DMS53 treated with DMSO at 0.1 percent for 48 hours (cell line): ENCODE measurements at regions not wholly inside any gene's neighbourhood (a gene's known extent, or its start where the extent isn't known, plus 50 kb on each side); places are given as distances from the start of the nearest gene placed in this dataset.

Experiments
- DNase-seq: peaks from one replicate; lab custom pipeline; 2025; ENCODE audit not compliant: unreplicated experiment; lab: John Stamatoyannopoulos, UW

- DNase-seq: no peak
Measured at GRCh38 chr11:90908074-90908473, 685.2 kb upstream of the CHORDC1 start.

DNA sequence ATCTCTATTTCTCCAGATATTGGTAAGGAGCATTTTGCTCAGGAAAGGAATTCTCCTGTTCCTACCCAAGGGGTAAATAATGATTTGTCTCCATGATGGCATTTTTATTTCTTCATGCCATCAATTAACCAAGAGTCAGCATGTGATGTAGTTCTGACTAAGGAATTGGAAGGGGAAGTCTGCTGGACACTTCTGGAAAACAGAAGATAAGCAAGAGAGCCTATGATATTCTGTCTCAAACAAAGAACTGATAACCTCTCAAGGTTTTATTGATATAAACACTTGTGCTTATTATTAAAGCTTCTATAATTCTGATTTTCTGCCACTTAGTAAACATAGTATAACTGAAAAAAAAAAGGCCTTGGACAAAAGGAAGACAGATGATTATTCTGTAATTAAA is 673.0 kb upstream of the CHORDC1 start:
- DNase-seq: no peak

GRCh38 chr11:90890347-90890746 is 667.5 kb upstream of the CHORDC1 start:
- no peak for DNase-seq

DNA sequence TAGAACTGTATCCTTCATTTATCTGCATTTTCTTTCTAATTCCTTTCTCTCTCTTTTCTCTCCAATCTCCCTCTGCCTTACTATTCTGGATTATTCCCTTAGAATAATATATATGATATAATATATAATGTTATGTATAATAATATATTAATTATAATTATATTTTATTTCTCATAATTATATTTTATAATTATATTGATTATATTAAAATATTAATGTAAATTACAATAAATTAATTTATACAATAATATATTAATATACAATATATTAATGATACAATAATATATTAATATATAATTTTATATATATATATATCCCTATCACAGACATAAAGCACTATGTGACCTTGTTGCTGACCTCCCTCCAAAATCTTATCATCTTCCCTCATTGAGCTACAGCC is 661.3 kb upstream of the CHORDC1 start:
- no peak for DNase-seq

- no peak for DNase-seq
Measured at GRCh38 chr11:90874986-90875385, 652.1 kb upstream of the CHORDC1 start.

- no peak for DNase-seq
Measured at GRCh38 chr11:90874281-90874680, 651.4 kb upstream of the CHORDC1 start.

DNA sequence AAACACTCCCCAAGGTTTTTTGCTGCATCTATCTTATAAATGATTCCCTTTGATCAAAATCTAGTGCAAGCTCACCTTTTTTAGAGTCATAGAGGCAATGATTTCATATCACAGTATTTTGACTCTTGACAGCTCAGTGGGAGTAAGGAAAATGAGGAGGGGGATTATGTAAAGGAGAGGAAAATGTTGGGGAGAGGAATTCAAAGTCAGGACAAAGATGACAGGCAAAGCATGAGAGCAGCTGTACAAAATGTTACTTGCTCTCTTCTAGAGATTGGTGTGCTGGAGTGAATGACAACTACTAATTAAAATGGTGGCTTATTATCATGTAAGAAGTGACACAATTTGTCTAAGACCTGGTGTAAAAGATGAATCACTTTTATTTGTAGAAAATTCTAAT is 644.6 kb upstream of the CHORDC1 start:
- no peak for DNase-seq

- DNase-seq: no peak
Measured at GRCh38 chr11:90856790-90857189, 633.9 kb upstream of the CHORDC1 start.

DNA sequence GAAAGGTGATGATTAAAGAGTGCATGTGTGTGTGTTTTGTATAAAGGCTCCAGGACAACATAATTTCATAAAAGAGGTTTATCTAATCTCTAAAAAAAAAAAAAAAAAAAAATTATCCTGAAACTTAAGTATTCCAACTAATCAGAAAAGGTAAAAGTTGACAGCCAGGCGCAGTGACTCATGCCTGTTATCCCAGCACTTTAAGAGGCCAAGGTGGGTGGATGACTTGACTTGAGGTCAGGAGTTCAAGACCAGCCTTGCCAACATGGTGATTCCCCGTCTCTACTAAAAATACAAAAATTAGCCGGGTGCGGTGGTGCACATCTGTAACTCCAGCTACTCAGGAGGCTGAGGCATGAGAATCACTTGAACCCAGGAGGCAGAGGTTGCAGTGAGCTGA is 632.7 kb upstream of the CHORDC1 start:
- no peak for DNase-seq

DNA sequence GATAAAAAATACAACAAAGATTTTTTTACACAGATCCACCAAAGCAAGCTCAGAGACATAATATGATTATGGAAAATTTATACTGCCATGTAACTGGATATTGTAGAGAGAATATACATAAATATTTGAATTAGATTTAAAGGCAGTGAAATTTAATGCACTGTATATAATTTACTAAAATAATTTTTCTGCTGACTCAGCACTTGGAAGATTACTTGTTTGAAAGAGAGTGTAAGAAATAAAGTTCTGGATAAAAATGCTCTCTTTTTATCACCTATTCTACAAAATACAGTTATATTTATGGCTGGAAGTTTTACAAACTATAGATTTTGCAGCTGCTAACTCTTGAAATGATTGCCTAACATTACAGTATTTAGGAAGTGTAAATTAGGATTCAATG is 628.3 kb upstream of the CHORDC1 start:
- DNase-seq: no peak

GRCh38 chr11:90849312-90849711 is 626.5 kb upstream of the CHORDC1 start:
- no peak for DNase-seq

DNA sequence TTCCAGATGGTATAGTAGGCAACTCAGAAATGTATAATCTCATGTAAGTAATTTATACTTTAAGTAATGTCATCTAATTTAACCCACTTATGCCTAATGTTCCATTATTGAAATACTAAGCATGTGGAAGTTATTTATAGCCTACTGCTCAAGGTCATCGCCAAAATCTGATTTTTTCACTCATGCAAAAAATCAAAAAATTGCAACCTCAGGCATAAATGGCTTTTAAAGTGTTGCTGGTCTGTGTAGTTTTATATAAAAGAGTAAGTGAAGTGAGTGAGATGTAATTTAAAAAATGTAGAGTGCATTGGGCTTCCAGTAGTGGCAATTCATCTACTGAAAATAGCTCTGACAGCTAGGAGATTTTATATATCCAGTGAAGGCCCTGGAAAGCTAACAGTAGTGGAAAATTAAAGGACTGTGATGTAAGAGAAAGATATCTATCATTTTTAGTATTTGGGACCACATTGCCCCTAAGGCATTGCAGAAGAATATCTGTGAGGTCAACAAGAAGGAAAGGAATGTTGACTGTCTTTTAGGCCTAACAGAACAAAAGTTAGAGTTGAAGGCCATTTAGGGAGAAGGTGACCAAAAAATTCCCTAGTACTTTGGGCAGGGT is 624.5 kb upstream of the CHORDC1 start:
- no peak for DNase-seq

DNA sequence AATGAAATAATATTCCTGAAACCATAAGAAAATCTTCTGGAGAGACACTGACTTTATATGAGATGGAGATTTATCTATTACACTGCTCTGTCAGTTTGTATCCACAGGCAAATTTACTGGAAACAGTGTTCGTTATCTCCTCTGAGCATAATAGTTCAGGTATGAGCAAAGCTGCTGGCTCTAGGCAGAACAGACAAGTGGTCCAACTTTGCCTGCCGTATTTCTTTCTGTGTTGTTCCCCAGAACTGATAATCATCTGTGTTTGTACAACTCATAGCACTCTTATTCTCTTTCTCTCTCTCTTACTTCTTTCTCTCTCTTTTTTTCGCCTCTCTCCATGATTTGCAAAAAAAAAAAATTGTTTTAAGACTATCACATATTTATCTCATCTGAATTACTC is 623.8 kb upstream of the CHORDC1 start:
- DNase-seq: no peak

- no peak for DNase-seq
Measured at GRCh38 chr11:90845799-90846198, 623.0 kb upstream of the CHORDC1 start.

GRCh38 chr11:90845126-90845525 is 622.3 kb upstream of the CHORDC1 start:
- peak; percentile 64 for DNase-seq

- no peak for DNase-seq
Measured at GRCh38 chr11:90844041-90844440, 621.2 kb upstream of the CHORDC1 start.

DNA sequence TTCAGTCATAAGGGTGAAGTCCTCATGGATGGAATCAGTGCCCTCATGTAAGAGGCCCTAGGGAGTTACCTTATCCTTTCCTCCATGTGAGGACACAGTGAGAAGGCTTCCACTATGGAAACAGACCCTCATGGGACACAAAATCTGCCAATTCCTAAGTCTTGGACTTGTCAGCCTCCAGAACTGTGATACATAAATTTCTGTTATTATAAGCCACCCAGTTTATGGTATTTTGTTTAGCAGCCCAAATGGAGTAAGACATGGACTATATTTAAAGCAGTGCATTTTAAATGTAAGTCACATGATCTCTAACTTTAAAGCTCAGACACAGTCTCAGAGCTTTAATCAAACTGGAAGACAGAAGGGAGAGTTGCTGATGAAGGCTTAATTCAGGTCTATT is 619.8 kb upstream of the CHORDC1 start:
- DNase-seq: no peak

DNA sequence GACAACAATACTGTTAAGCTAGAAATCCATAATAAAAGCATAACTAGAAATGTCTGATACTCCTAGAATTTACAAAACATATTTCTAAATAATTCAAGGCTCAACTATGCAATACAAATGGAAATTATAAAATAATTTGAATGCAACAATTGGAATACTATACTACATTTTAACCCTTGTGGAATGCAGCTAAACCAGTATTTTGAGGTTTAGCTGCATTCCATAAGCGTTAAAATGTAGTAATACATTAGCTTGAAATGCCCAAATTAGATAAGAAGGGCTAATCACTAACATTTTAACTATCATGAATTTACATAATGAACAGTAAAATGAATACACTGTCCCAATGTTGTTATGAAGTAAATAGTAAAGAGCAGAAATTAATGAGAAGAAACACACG is 617.2 kb upstream of the CHORDC1 start:
- DNase-seq: no peak

DNA sequence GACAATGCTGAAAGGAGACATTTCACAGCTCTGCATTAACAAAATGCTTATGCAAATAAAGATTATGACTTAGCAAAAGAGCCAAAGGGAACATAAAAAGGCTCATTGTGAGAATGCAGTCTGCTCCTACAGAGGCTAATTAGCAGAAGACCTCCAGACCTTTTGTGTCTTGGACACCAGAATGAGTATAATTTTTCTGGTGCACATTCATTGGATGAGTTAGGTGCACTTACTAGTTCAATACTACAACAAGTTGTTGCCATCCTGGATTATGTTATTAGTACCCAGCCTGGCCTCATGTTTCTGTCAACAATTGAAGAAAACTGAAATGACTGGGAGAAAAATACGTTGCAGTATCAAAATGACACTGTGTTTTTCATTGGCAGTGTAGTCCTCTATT is 613.2 kb upstream of the CHORDC1 start:
- no peak for DNase-seq

GRCh38 chr11:90823446-90823845 is 600.6 kb upstream of the CHORDC1 start:
- no peak for DNase-seq

DNA sequence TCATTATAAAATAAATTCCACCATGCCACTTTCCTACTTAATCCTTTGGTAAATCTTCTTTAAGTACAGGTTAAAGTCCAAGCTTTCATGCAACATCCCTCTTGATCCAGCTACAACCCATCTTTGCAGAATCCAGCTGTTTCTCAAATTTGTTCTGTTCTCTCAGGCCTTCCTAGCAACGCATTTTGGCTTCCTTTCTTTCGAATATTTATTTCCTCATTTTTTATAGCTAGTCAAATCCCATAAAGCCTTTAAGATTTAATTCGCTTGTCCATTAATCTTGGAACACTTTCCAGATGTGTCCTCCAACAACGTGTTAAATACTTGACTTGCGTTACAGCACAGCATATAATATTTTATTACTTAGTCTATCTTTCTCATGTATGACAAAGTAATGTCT is 600.1 kb upstream of the CHORDC1 start:
- no peak for DNase-seq

- DNase-seq: no peak
Measured at GRCh38 chr11:90818196-90818745, 595.4 kb upstream of the CHORDC1 start.

- DNase-seq: no peak
Measured at GRCh38 chr11:90809581-90809980, 586.7 kb upstream of the CHORDC1 start.
